Neural progenitor cell (in vitro differentiated cells): ENCODE measurements at regions not wholly inside any gene's neighbourhood (a gene's known extent, or its start where the extent isn't known, plus 50 kb on each side); places are given as distances from the start of the nearest gene placed in this dataset.

ENCODE experiments used
- DNase-seq: peaks from one replicate; pipeline ENCODE4 v3.0.0-alpha.2; 2016; ENCODE audit warnings: low spot score
- H2AFZ ChIP-seq: fragments of 200-600 bp; sonication (generic); replicated peaks from 2 replicates; pipeline ENCODE4 v1.6.1; 2016; ENCODE audit warnings: antibody characterized with exemption
- H3F3A ChIP-seq: fragments of 200-600 bp; sonication (generic); 2 replicates; pipeline ENCODE4 v1.6.1; 2016; ENCODE audit warnings: antibody characterized with exemption, low read depth
- H3K27ac ChIP-seq: fragments of 200-600 bp; sonication (generic); 2 replicates; pipeline ENCODE4 v1.5.1; 2016; ENCODE audit warnings: mild to moderate bottlenecking
- H3K27me3 ChIP-seq: fragments of 200-600 bp; sonication (generic); 2 replicates; pipeline ENCODE4 v1.6.1; 2016; ENCODE audit warnings: mild to moderate bottlenecking, moderate library complexity
- H3K36me3 ChIP-seq: fragments of 200-600 bp; sonication (generic); 2 replicates; pipeline ENCODE4 v1.5.1; 2016
- H3K4me1 ChIP-seq: fragments of 200-600 bp; sonication (generic); 2 replicates; pipeline ENCODE4 v1.6.1; 2016; ENCODE audit warnings: mixed run types
- H3K4me2 ChIP-seq: fragments of 200-600 bp; sonication (generic); 2 replicates; pipeline ENCODE4 v1.6.1; 2016
- H3K4me3 ChIP-seq: fragments of 200-600 bp; sonication (generic); 2 replicates; pipeline ENCODE4 v1.5.1; 2016
- H3K79me2 ChIP-seq: fragments of 200-600 bp; sonication (generic); 2 replicates; pipeline ENCODE4 v1.6.1; 2016; ENCODE audit warnings: low read depth
- H3K9ac ChIP-seq: fragments of 200-600 bp; sonication (generic); 2 replicates; pipeline ENCODE4 v1.6.1; 2016
- H3K9me3 ChIP-seq: fragments of 200-600 bp; sonication (generic); 2 replicates; pipeline ENCODE4 v1.5.1; 2016; ENCODE audit warnings: low read depth
- H4K20me1 ChIP-seq: fragments of 200-600 bp; sonication (generic); 2 replicates; pipeline ENCODE4 v1.6.1; 2016; ENCODE audit warnings: low read depth
- H3K27ac Mint-ChIP-seq: 3 replicates; pipeline ENCODE4 v1.8.0; 2021; ENCODE audit warnings: mixed read lengths
- H3K27me3 Mint-ChIP-seq: 2 replicates; pipeline ENCODE4 v1.8.0; 2022; ENCODE audit warnings: low read depth, mild to moderate bottlenecking, inconsistent platforms, moderate library complexity, mixed read lengths; ENCODE audit not compliant: insufficient read depth
- H3K36me3 Mint-ChIP-seq: 3 replicates; pipeline ENCODE4 v1.8.0; 2021; ENCODE audit warnings: mixed read lengths
- H3K4me1 Mint-ChIP-seq: 3 replicates; pipeline ENCODE4 v1.8.0; 2021; ENCODE audit warnings: mixed read lengths
- H3K4me3 Mint-ChIP-seq: 3 replicates; pipeline ENCODE4 v1.8.0; 2021; ENCODE audit warnings: mild to moderate bottlenecking, moderate library complexity, mixed read lengths
- H3K9me3 Mint-ChIP-seq: 3 replicates; pipeline ENCODE4 v1.8.0; 2020; ENCODE audit warnings: mixed read lengths
- CTCF ChIP-seq: fragments of 200-600 bp; sonication (generic); IDR thresholded peaks from 2 replicates; pipeline ENCODE4 v1.5.1; 2017; ENCODE audit warnings: antibody characterized with exemption, mild to moderate bottlenecking
- EZH2 ChIP-seq: fragments of 200-600 bp; sonication (generic); IDR thresholded peaks from 2 replicates; pipeline ENCODE4 v1.6.1; 2017; ENCODE audit warnings: antibody characterized with exemption, mild to moderate bottlenecking, moderate library complexity
- EZH2phosphoT487 ChIP-seq: fragments of 200-600 bp; sonication (generic); IDR thresholded peaks from 2 replicates; pipeline ENCODE4 v1.6.1; 2017; ENCODE audit warnings: antibody characterized with exemption

- Histone ChIP-seq H3K36me3 (no peaks in the 10 kb centered on the region), H3K4me1 (no peaks in the 10 kb centered on the region), H2AFZ (no peak overlapping the region), H3K27ac (no peak overlapping the region), H3K4me3 (no peak overlapping the region), H3K9ac (no peak overlapping the region), H3F3A (no peaks in the 10 kb centered on the region), H3K79me2 (no peaks in the 10 kb centered on the region), H4K20me1 (no peaks in the 10 kb centered on the region), H3K9me3 (no peaks in the 10 kb centered on the region), H3K4me2 (no peak overlapping the region), H3K27me3 (no peaks in the 10 kb centered on the region)
- no peaks in the 10 kb centered on the region for H3K27me3 Mint-ChIP-seq
- H3K4me3 Mint-ChIP-seq: no peak overlapping the region
- H3K36me3 Mint-ChIP-seq: no peaks in the 10 kb centered on the region
- DNase-seq: no peak
- no peak for TF ChIP-seq EZH2phosphoT487
- no peak for TF ChIP-seq CTCF
- TF ChIP-seq EZH2: no peak
- no peak overlapping the region for H3K27ac Mint-ChIP-seq
- peaks cover 7% of the 10 kb centered on the region for H3K4me1 Mint-ChIP-seq
- no peaks in the 10 kb centered on the region for H3K9me3 Mint-ChIP-seq
Observed at GRCh38 chr2:59921743-59922142, 631.7 kb downstream of the BCL11A start.

- H3K9me3 Mint-ChIP-seq: no peaks in the 10 kb centered on the region
- no peak overlapping the region for H3K4me3 Mint-ChIP-seq
- H3K27ac Mint-ChIP-seq: no peak overlapping the region
Observed at GRCh38 chr2:59920961-59921360, 632.5 kb downstream of the BCL11A start.

GRCh38 chr2:59920307-59920706 lies 633.1 kb downstream of the BCL11A start:
- TF ChIP-seq EZH2phosphoT487 (no peak), EZH2 (no peak), CTCF (no peak)
- H4K20me1 ChIP-seq: no peaks in the 10 kb centered on the region
- Mint-ChIP-seq H3K9me3 (no peaks in the 10 kb centered on the region), H3K4me3 (no peak overlapping the region), H3K27me3 (no peaks in the 10 kb centered on the region), H3K36me3 (no peaks in the 10 kb centered on the region), H3K27ac (no peak overlapping the region), H3K4me1 (peaks cover 7% of the 10 kb centered on the region)
- H3K9ac ChIP-seq: no peak overlapping the region
- H3K36me3 ChIP-seq: no peaks in the 10 kb centered on the region
- no peaks in the 10 kb centered on the region for H3K27me3 ChIP-seq
- H3K4me1 ChIP-seq: no peaks in the 10 kb centered on the region
- no peak overlapping the region for H3K4me3 ChIP-seq
- H3K79me2 ChIP-seq: no peaks in the 10 kb centered on the region
- H2AFZ ChIP-seq: peak overlapping the region; percentile 10
- DNase-seq: no peak
- H3K9me3 ChIP-seq: no peaks in the 10 kb centered on the region
- no peak overlapping the region for H3K27ac ChIP-seq
- H3K4me2 ChIP-seq: no peak overlapping the region
- H3F3A ChIP-seq: no peaks in the 10 kb centered on the region

More at GRCh38 chr2:59920961-59921360, 632.5 kb downstream of the BCL11A start:
- Histone ChIP-seq H3K4me2 (no peak overlapping the region), H3F3A (no peaks in the 10 kb centered on the region), H2AFZ (no peak overlapping the region), H3K36me3 (no peaks in the 10 kb centered on the region), H3K9ac (no peak overlapping the region), H3K79me2 (no peaks in the 10 kb centered on the region), H3K4me3 (no peak overlapping the region), H3K9me3 (no peaks in the 10 kb centered on the region), H4K20me1 (no peaks in the 10 kb centered on the region), H3K27ac (no peak overlapping the region), H3K4me1 (no peaks in the 10 kb centered on the region), H3K27me3 (no peaks in the 10 kb centered on the region)
- no peak for DNase-seq
- H3K4me1 Mint-ChIP-seq: peaks cover 7% of the 10 kb centered on the region
- H3K27me3 Mint-ChIP-seq: no peaks in the 10 kb centered on the region
- H3K36me3 Mint-ChIP-seq: no peaks in the 10 kb centered on the region
- TF ChIP-seq EZH2phosphoT487: no peak
- no peak for TF ChIP-seq CTCF
- TF ChIP-seq EZH2: no peak

GRCh38 chr2:59919579-59919978 lies 633.9 kb downstream of the BCL11A start:
- Histone ChIP-seq H3K9me3 (no peaks in the 10 kb centered on the region), H4K20me1 (no peaks in the 10 kb centered on the region), H3K27ac (no peak overlapping the region), H3K4me3 (no peak overlapping the region), H3F3A (no peaks in the 10 kb centered on the region), H3K4me2 (no peak overlapping the region), H2AFZ (no peak overlapping the region), H3K9ac (no peak overlapping the region), H3K27me3 (no peaks in the 10 kb centered on the region), H3K79me2 (no peaks in the 10 kb centered on the region), H3K36me3 (no peaks in the 10 kb centered on the region), H3K4me1 (no peaks in the 10 kb centered on the region)
- Mint-ChIP-seq H3K36me3 (no peaks in the 10 kb centered on the region), H3K9me3 (no peaks in the 10 kb centered on the region), H3K4me1 (peaks cover 7% of the 10 kb centered on the region), H3K27ac (no peak overlapping the region), H3K27me3 (no peaks in the 10 kb centered on the region), H3K4me3 (no peak overlapping the region)
- DNase-seq: no peak
- TF ChIP-seq EZH2phosphoT487 (no peak), CTCF (no peak), EZH2 (no peak)
